Mucosa of descending colon (tissue), 3 donors: ENCODE measurements at regions not wholly inside any gene's neighbourhood (a gene's known extent, or its start where the extent isn't known, plus 50 kb on each side); places are given as distances from the start of the nearest gene placed in this dataset.

Experiments
- ATAC-seq: fragments of 200-7000 bp; cut with Tn5 transposase; one replicate; pipeline ENCODE4 v1.9.1; 2020; ENCODE audit warnings: mild to moderate bottlenecking, moderate library complexity
- DNase-seq, 3 donors: peaks; one replicate each; pipeline ENCODE4 v3.0.0-alpha.2; 2020
- H3K36me3 ChIP-seq: fragments of 200-600 bp; one replicate; pipeline ENCODE4 v1.8.0; 2021; ENCODE audit warnings: low read depth, mild to moderate bottlenecking
- H3K4me1 ChIP-seq: fragments of 200-600 bp; one replicate; pipeline ENCODE4 v1.8.0; 2021; ENCODE audit warnings: low read depth, mild to moderate bottlenecking
- H3K4me3 ChIP-seq: fragments of 200-600 bp; one replicate; pipeline ENCODE4 v1.8.0; 2021; ENCODE audit warnings: mild to moderate bottlenecking
- H3K9me3 ChIP-seq: fragments of 200-600 bp; one replicate; pipeline ENCODE4 v1.8.0; 2021; ENCODE audit warnings: mild to moderate bottlenecking
- intact Hi-C, 2 donors: fragments of 100-400 bp; cut with DNase I in 1 of 2; cut with micrococcal nuclease in 1 of 2; formaldehyde crosslinking; loops; one replicate each; pipeline versions ENCODE4 v1.11.0 to v1.11.1; 2022; cut with DNase I, micrococcal nuclease
- TF ChIP-seq, protein P1 (sequence below): fragments of 200-600 bp; IDR thresholded peaks from one replicate; pipeline ENCODE4 v1.8.0; 2022; ENCODE audit warnings: antibody characterized with exemption, mild to moderate bottlenecking
- donor health status: DM: no; HTN: no; CAD: no; lungs with moderate emphysema.
- donor health status: DM: no; HTN: no; CAD: no.
- donor health status: DM: no; HTN: yes; CAD: no.

DNA sequence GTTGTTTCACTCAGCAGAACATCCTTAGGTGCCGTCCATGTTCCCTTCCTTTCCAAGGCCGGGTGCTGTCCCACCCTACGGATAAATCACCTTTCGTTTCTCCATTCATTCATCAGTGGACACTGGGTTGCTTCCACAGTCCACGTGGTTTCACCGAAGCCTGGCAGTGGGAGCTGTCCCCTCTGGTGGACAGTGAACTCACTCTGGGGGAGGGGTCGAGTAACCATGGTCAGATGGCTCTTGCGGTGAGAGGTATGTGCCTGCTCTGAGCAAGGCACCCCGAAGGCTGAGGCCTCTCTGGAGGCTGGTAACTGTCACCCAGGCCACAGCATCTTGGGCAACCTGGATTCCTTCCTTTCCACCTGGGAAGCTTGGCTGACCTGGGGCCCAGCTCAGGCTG lies 61.5 kb upstream of the TWIST2 start:
- Histone ChIP-seq H3K4me3 (no peak overlapping the region), H3K36me3 (no peaks in the 10 kb centered on the region), H3K4me1 (no peaks in the 10 kb centered on the region), H3K9me3 (no peaks in the 10 kb centered on the region)
- TF ChIP-seq, protein P1, sequence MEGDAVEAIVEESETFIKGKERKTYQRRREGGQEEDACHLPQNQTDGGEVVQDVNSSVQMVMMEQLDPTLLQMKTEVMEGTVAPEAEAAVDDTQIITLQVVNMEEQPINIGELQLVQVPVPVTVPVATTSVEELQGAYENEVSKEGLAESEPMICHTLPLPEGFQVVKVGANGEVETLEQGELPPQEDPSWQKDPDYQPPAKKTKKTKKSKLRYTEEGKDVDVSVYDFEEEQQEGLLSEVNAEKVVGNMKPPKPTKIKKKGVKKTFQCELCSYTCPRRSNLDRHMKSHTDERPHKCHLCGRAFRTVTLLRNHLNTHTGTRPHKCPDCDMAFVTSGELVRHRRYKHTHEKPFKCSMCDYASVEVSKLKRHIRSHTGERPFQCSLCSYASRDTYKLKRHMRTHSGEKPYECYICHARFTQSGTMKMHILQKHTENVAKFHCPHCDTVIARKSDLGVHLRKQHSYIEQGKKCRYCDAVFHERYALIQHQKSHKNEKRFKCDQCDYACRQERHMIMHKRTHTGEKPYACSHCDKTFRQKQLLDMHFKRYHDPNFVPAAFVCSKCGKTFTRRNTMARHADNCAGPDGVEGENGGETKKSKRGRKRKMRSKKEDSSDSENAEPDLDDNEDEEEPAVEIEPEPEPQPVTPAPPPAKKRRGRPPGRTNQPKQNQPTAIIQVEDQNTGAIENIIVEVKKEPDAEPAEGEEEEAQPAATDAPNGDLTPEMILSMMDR = no peak
- ATAC-seq = no peak
- intact Hi-C loops = loop anchor here in 1 of 2 donors (10.0 kb wide), 1 partner anchor 422 kb away; no protein-coding TSS in a partner anchor
- DNase-seq = no peak

DNA sequence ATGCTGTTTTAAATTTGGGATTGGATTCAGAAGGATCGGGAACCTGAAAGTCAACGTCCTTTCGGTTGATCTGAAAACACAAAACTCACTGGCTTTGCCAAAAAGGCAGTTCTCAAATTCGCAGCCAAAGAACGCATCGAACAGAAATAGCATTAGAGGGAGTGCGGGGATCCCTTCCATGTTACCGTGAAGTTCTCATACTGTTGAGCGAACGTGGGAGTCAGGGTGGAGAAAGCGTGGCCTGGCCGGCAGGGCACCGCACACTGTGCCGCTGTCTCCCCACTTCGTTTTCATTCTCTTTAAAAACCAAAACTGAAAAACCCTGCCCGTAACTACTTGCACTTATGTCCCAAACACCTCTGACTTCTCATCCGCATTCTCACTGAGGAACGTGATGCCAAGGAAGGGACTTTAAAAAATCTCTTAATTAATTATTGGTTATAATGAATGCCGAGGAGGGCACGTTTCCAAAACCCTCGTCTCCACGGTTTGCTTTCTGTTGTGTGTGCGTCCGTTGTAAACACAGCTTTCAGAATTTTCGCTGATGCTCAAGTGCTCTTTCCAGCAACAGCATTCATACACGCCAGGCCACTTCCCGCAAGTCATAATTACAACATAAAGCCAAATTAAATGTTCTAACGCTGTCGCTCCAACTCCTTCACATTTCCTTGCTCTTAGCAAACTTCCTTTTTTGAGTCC lies 60.9 kb upstream of the TWIST2 start:
- peak in 1 of 3 donors; percentile 27 for DNase-seq
- Histone ChIP-seq H3K36me3 (no peaks in the 10 kb centered on the region), H3K9me3 (no peaks in the 10 kb centered on the region), H3K4me1 (no peaks in the 10 kb centered on the region), H3K4me3 (no peak overlapping the region)
- TF ChIP-seq, protein P1 = no peak
- no peak for ATAC-seq
- intact Hi-C loops = loop anchor here in 1 of 2 donors (10.0 kb wide), 1 partner anchor 422 kb away; no protein-coding TSS in a partner anchor

DNA sequence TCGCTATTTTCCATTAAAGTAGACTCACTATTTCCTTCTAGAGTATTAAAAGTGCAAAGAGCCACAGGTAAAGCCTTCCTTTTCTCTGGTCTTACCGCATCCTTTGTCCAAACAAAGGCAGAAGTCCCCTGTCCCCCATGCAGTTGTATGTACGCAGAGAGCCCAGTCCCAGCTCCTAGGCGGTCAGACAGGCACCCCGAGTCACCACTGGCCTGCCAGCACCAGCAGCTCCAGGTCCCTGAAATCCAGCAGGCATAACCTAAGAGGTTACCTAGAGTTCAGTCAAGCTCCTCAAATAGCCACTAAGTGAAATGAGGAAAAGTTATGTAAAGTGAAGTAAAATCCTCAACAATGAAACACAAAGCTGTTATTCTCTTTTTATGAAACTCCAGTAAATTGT lies 60.4 kb upstream of the TWIST2 start:
- no peaks in the 10 kb centered on the region for H3K4me1 ChIP-seq
- ATAC-seq (no peak), DNase-seq (no peak)
- no peaks in the 10 kb centered on the region for H3K36me3 ChIP-seq
- no peak overlapping the region for H3K4me3 ChIP-seq
- H3K9me3 ChIP-seq = no peaks in the 10 kb centered on the region
- intact Hi-C loops = loop anchor here in 1 of 2 donors (10.0 kb wide), 1 partner anchor 423 kb away; no protein-coding TSS in a partner anchor
- TF ChIP-seq, protein P1 = no peak

DNA sequence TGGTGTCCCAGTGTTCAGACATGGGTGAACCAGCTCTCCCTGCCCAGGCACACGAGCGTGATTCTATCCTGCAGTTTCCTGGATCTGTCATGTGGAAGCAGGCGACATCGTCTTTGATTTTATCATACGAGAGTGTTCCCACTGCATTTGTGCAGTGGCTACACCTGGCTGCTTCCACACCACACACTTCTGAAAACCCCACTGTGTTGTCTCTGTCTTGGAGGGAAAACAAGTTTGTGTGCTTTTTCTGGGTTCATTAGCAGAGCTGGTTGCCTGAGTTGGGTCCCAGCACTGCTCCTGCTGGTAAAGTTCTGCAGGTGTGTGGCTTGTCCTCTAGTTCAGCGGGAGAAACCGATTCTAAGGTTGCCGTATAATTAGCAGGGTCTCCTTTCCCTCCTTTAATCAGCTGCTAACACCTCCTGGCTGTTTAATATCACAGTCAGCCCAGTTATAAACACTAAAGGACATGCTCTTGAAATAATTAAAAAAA lies 58.5 kb upstream of the TWIST2 start:
- Histone ChIP-seq H3K36me3 (no peaks in the 10 kb centered on the region), H3K4me1 (no peaks in the 10 kb centered on the region), H3K9me3 (no peaks in the 10 kb centered on the region), H3K4me3 (no peak overlapping the region)
- DNase-seq = no peak
- TF ChIP-seq, protein P1 = no peak
- intact Hi-C loops = loop anchor here in 1 of 2 donors (10.0 kb wide), 1 partner anchor 425 kb away; no protein-coding TSS in a partner anchor
- ATAC-seq = no peak

DNA sequence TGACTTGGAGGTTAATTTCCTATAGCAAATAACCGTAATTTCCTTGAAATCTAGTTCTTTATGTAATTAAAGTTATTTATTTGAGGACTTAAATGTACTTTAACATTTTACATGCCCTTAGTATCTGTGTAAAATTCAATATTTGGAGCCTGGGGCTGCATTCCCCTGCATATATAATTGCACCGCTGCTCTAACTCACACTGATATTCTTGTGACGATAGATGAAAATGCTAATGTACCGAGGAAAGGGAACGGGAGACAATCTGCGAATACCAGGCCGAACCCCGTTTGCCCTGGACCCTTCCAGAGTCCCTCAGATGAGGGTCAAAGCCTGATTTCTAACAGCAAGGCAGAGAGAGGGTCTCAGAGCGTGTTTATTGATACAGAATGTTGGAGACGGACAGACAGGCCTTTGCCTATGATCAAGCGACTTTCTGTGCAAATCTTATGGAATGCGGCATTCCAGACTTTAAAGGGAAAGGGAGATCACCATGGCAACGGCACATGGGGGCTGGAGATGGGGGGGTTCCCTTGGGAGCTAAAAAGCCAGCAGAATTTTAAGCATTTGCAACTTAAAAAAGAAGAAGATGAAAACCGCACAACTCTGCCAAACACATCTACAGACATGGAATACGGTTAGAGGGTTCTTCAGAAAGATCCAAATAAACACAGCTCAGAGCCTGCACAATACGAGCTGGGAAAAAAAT lies 57.6 kb upstream of the TWIST2 start:
- ATAC-seq (no peak), DNase-seq (no peak)
- Histone ChIP-seq H3K4me3 (no peak overlapping the region), H3K9me3 (no peaks in the 10 kb centered on the region), H3K4me1 (no peaks in the 10 kb centered on the region), H3K36me3 (no peaks in the 10 kb centered on the region)
- TF ChIP-seq, protein P1 = no peak
- intact Hi-C loops = no loop called here
